ENCODE measurements at regions not wholly inside any gene's neighbourhood (a gene's known extent, or its start where the extent isn't known, plus 50 kb on each side); places are given as distances from the start of the nearest gene placed in this dataset.

GRCh38 chr20:16952965-16953364 lies 204.8 kb downstream of the OTOR start:
- no peaks in the 10 kb centered on the region for H3K9me3 ChIP-seq (ENCODE audit: control insufficient read depth, low read depth, low read length)
- no peak for DNase-seq

More at GRCh38 chr20:16952965-16953364, 204.8 kb downstream of the OTOR start:
- H3K27me3 Mint-ChIP-seq (ENCODE audit: low read depth), result no peaks in the 10 kb centered on the region
- H3K9ac ChIP-seq (ENCODE audit: extremely low read depth, insufficient read length, low read length), result no peak overlapping the region
- H3K23ac ChIP-seq (ENCODE audit: insufficient read length, low read depth, low read length), result no peak overlapping the region
- H3K79me2 ChIP-seq (ENCODE audit: insufficient read depth, low read length), result no peaks in the 10 kb centered on the region
- H2BK120ac ChIP-seq (ENCODE audit: low read depth, low read length, poor library complexity, severe bottlenecking), result no peak overlapping the region
- H3K27ac Mint-ChIP-seq, result 0 out of 7 replicates have a peak overlapping the region, but pooled peaks of 1 of the 3 experiments have one; percentile 17
- peaks cover 3% of the 10 kb centered on the region; the same call in 1 of the 2 replicates for H3K4me1 ChIP-seq (ENCODE audit: insufficient read depth, low read length)
- no peak overlapping the region for H2AK5ac ChIP-seq (ENCODE audit: insufficient read length, low read length)
- H4K20me1 ChIP-seq (ENCODE audit: control insufficient read depth, insufficient read depth, insufficient read length), result no peaks in the 10 kb centered on the region
- no peak overlapping the region for H3K27ac ChIP-seq (ENCODE audit: insufficient read length, low read depth, low read length)
- H3K4ac ChIP-seq (ENCODE audit: low read depth, low read length), result no peak overlapping the region
- no peak overlapping the region for H2BK5ac ChIP-seq (ENCODE audit: insufficient read length, low read length)
- no peak overlapping the region for H3K14ac ChIP-seq (ENCODE audit: insufficient read depth, low read length)
- no peak overlapping the region for H4K8ac ChIP-seq (replicated peaks; ENCODE audit: insufficient read length, low read depth, low read length)
- H2BK20ac ChIP-seq (ENCODE audit: low read depth, low read length, poor library complexity, severe bottlenecking), result no peak overlapping the region
- H4K91ac ChIP-seq (ENCODE audit: insufficient read length, low read depth, low read length), result no peak overlapping the region
- H3K4me1 Mint-ChIP-seq, result peaks cover 22 to 36% of the 10 kb centered on the region in 2 experiments
- peaks cover 0 to 7% (median 2%) of the 10 kb centered on the region in 3 experiments; a peak in 2 of 7 replicates for H3K36me3 Mint-ChIP-seq (ENCODE audit: insufficient read depth in 1 of 3, low read depth in 3 of 3)
- H3K79me1 ChIP-seq (ENCODE audit: insufficient read depth, low read depth, low read length, poor library complexity, severe bottlenecking), result no peaks in the 10 kb centered on the region
- no peak overlapping the region for H3T11ph ChIP-seq (ENCODE audit: low read length)
- TF ChIP-seq CTCF (conservative IDR thresholded peaks at IDR 0.05), result no peak
- no peak overlapping the region for H3K18ac ChIP-seq (ENCODE audit: insufficient read length, low read depth, low read length)
- H2BK12ac ChIP-seq (ENCODE audit: insufficient read length, low read depth, low read length), result no peak overlapping the region
- H3K56ac ChIP-seq (ENCODE audit: insufficient read length, low read depth, low read length), result no peak overlapping the region
- no peak overlapping the region for H2AFZ ChIP-seq (ENCODE audit: low read length)
- WGBS (ENCODE audit: extremely low coverage, insufficient read length, low lambda C conversion rate), result no CpG with 5 or more reads among the region's 1 CpG
- H3K9me3 Mint-ChIP-seq, result peaks cover 6 to 8% of the 10 kb centered on the region in 2 experiments; a peak in 3 of 5 replicates
- no peak overlapping the region for H4K5ac ChIP-seq (ENCODE audit: insufficient read length, low read depth, low read length)
- no peak overlapping the region for H3K4me3 Mint-ChIP-seq
- H3K23me2 ChIP-seq (ENCODE audit: insufficient read length, low read depth, low read length, poor library complexity, severe bottlenecking), result no peaks in the 10 kb centered on the region
- H2BK15ac ChIP-seq (ENCODE audit: low read depth, low read length), result no peak overlapping the region
- no peak overlapping the region for H3K4me2 ChIP-seq (ENCODE audit: insufficient read depth, insufficient read length, low read length)
- H3K27me3 ChIP-seq (ENCODE audit: insufficient read depth, low read length), result no peaks in the 10 kb centered on the region

All from H9 (cell line).